CD14-positive monocyte (primary cell): ENCODE measurements at regions not wholly inside any gene's neighbourhood (a gene's known extent, or its start where the extent isn't known, plus 50 kb on each side); places are given as distances from the start of the nearest gene placed in this dataset.
A peak's percentile ranks its signal among the peaks of the same experiment; 100 is the strongest.

Experiments used
- DNase-seq, 3 donors: peaks; one replicate each; pipeline ENCODE4 v3.0.0-alpha.2; 2011 to 2022
- H2AFZ ChIP-seq: 2 replicates; pipeline ENCODE4 v1.6.0; 2012; ENCODE audit warnings: mild to moderate bottlenecking, low read depth, low read length, inconsistent platforms; ENCODE audit not compliant: insufficient read depth, poor library complexity, severe bottlenecking
- H3K27ac ChIP-seq, 2 donors: 1 replicate in 1 of 2; 2 replicates in 1 of 2; pipeline ENCODE4 v1.5.1; 2012 to 2013; ENCODE audit warnings: low read length in 2 of 2, control low read depth in 1 of 2, inconsistent platforms in 1 of 2, low read depth in 1 of 2, mild to moderate bottlenecking in 1 of 2
- H3K27me3 ChIP-seq, 2 donors: one replicate each; pipeline versions ENCODE4 v1.6.0 to v1.6.1; 2011 to 2013; ENCODE audit warnings: low read length in 2 of 2; ENCODE audit not compliant: control insufficient read depth in 2 of 2, insufficient read depth in 2 of 2
- H3K36me3 ChIP-seq, 2 donors: replicated peaks in 1 of 2; 1 replicate in 1 of 2; 2 replicates in 1 of 2; pipeline versions ENCODE4 v1.5.1 to v1.6.1; 2012 to 2013; ENCODE audit warnings: low read length in 2 of 2, control low read depth in 1 of 2, inconsistent platforms in 1 of 2, mild to moderate bottlenecking in 1 of 2; ENCODE audit not compliant: insufficient read depth in 2 of 2, control insufficient read depth in 1 of 2
- H3K4me1 ChIP-seq, 2 donors: 1 replicate in 1 of 2; 2 replicates in 1 of 2; pipeline versions ENCODE4 v1.5.1 to v1.6.1; 2012 to 2013; ENCODE audit warnings: low read length in 2 of 2, control low read depth in 1 of 2, inconsistent platforms in 1 of 2, mild to moderate bottlenecking in 1 of 2, moderate library complexity in 1 of 2; ENCODE audit not compliant: insufficient read depth in 2 of 2, control insufficient read depth in 1 of 2
- H3K4me2 ChIP-seq: replicated peaks from 2 replicates; pipeline ENCODE3; 2012; ENCODE audit warnings: low read length, moderate library complexity, mild to moderate bottlenecking; ENCODE audit not compliant: poor library complexity, severe bottlenecking; ENCODE audit errors: extremely low read depth
- H3K4me3 ChIP-seq, 3 experiments: fragments of 200-600 bp in 1 of 3; sonication (generic) in 1 of 3; replicated peaks in 1 of 3; 1 replicate in 2 of 3; 2 replicates in 1 of 3; pipeline ENCODE4 v1.5.1; 2011 to 2013; ENCODE audit warnings: low read length in 3 of 3, mild to moderate bottlenecking in 3 of 3, control low read depth in 2 of 3, low read depth in 2 of 3, inconsistent platforms in 1 of 3, moderate library complexity in 1 of 3
- H3K79me2 ChIP-seq: 2 replicates; pipeline ENCODE4 v1.6.0; 2012; ENCODE audit warnings: mild to moderate bottlenecking, control low read depth, inconsistent platforms, low read length, moderate library complexity; ENCODE audit not compliant: insufficient read depth
- H3K9ac ChIP-seq: 2 replicates; pipeline ENCODE4 v1.6.0; 2017; ENCODE audit warnings: low read length, mild to moderate bottlenecking; ENCODE audit not compliant: insufficient read depth, poor library complexity, severe bottlenecking
- H3K9me3 ChIP-seq, 2 donors: replicated peaks in 1 of 2; 1 replicate in 1 of 2; 2 replicates in 1 of 2; pipeline versions ENCODE4 v1.5.1 to v1.6.1; 2012 to 2013; ENCODE audit warnings: low read length in 2 of 2, control low read depth in 1 of 2; ENCODE audit not compliant: control insufficient read depth in 1 of 2, insufficient read depth in 1 of 2
- H4K20me1 ChIP-seq: 2 replicates; pipeline ENCODE4 v1.6.0; 2012; ENCODE audit warnings: mild to moderate bottlenecking, low read length, control low read depth, moderate library complexity; ENCODE audit not compliant: insufficient read depth
- H3K27ac Mint-ChIP-seq, 7 donors: one replicate each; pipeline ENCODE4 v1.8.0; 2020; ENCODE audit warnings: mild to moderate bottlenecking in 7 of 7, mixed read lengths in 7 of 7, moderate library complexity in 6 of 7, inconsistent platforms in 2 of 7
- H3K27me3 Mint-ChIP-seq, 3 donors: one replicate each; pipeline ENCODE4 v1.8.0; 2021 to 2022; ENCODE audit warnings: low read depth in 3 of 3, mild to moderate bottlenecking in 3 of 3, mixed read lengths in 3 of 3, moderate library complexity in 3 of 3, inconsistent platforms in 1 of 3
- H3K36me3 Mint-ChIP-seq, 2 donors: one replicate each; pipeline ENCODE4 v1.8.0; 2020; ENCODE audit warnings: mixed read lengths in 2 of 2, inconsistent platforms in 1 of 2, mild to moderate bottlenecking in 1 of 2
- H3K4me1 Mint-ChIP-seq: one replicate; pipeline ENCODE4 v1.8.0; 2020; ENCODE audit warnings: mild to moderate bottlenecking, mixed read lengths
- H3K4me3 Mint-ChIP-seq, 2 donors: one replicate each; pipeline ENCODE4 v1.8.0; 2020; ENCODE audit warnings: mild to moderate bottlenecking in 2 of 2, mixed read lengths in 2 of 2, moderate library complexity in 1 of 2
- H3K9me3 Mint-ChIP-seq, 7 donors: one replicate each; pipeline ENCODE4 v1.8.0; 2020 to 2022; ENCODE audit warnings: mixed read lengths in 7 of 7, mild to moderate bottlenecking in 6 of 7, moderate library complexity in 6 of 7, inconsistent platforms in 2 of 7
- CTCF ChIP-seq: fragments of 200-600 bp; IDR thresholded peaks from one replicate; pipeline ENCODE4 v1.8.0; 2022; ENCODE audit warnings: antibody characterized with exemption, mild to moderate bottlenecking
- WGBS: methylation state at CpG from one replicate; pipeline ENCODE4 v1.1.5; 2013; ENCODE audit warnings: missing lambda C conversion rate; ENCODE audit not compliant: insufficient coverage; 5-methylcytosine and 5-hydroxymethylcytosine counted together
- intact Hi-C, 2 donors: fragments of 100-400 bp; cut with micrococcal nuclease; formaldehyde crosslinking; loops; one replicate each; pipeline versions ENCODE4 v1.15.0 to v1.15.1; 2023

GRCh38 chr2:230660294-230661060, 52.2 kb upstream of the CAB39 start:
- H3K9me3 Mint-ChIP-seq: peaks cover 0 to 2% (median 0%) of the 10 kb centered on the region in 7 donors
- TF ChIP-seq CTCF: no peak
- Histone ChIP-seq H3K4me2 (peak overlapping the region; percentile 42), H2AFZ (peak overlapping the region; percentile 57), H3K79me2 (no peaks in the 10 kb centered on the region), H3K27me3 (no peaks in the 10 kb centered on the region), H3K36me3 (no peaks in the 10 kb centered on the region), H4K20me1 (no peaks in the 10 kb centered on the region), H3K27ac (peak overlapping the region; percentile 88 to 89), H3K9me3 (no peaks in the 10 kb centered on the region), H3K4me1 (peaks cover 85 to 91% of the 10 kb centered on the region in 2 donors), H3K4me3 (peak overlapping the region in 1 of 3 experiments; percentile 47), H3K9ac (peak overlapping the region; percentile 25)
- H3K27ac Mint-ChIP-seq: peak overlapping the region; percentile 86 to 96 (median 95)
- intact Hi-C loops: loop anchor here (10.0 kb wide), 2 partner anchors 134 to 246 kb away; partner anchors contain the start of gene SP100 (in 1 of the 2)
- H3K36me3 Mint-ChIP-seq: peaks cover 0 to 2% of the 10 kb centered on the region in 2 donors
- peak overlapping the region; percentile 12 to 63 for H3K4me3 Mint-ChIP-seq
- 19% methylated on average over 10 of the region's 15 CpGs for WGBS
- peaks cover 86% of the 10 kb centered on the region for H3K4me1 Mint-ChIP-seq
- DNase-seq: peak; percentile 78 to 88 (median 86)
- peaks cover 2 to 9% (median 7%) of the 10 kb centered on the region in 3 donors for H3K27me3 Mint-ChIP-seq

GRCh38 chr2:230661072-230661957, 51.3 kb upstream of the CAB39 start:
- 6% methylated on average over 3 of the region's 8 CpGs for WGBS
- peak overlapping the region in 1 of 3 experiments; percentile 7 for H3K4me3 ChIP-seq
- intact Hi-C loops: loop anchor here (10.0 kb wide), 2 partner anchors 133 to 247 kb away; partner anchors contain the start of gene SP100 (in 1 of the 2)

More at GRCh38 chr2:230661072-230661957, 51.3 kb upstream of the CAB39 start:
- no peaks in the 10 kb centered on the region for H3K27me3 ChIP-seq
- peaks cover 93 to 100% of the 10 kb centered on the region in 2 donors for H3K4me1 ChIP-seq
- H4K20me1 ChIP-seq: no peaks in the 10 kb centered on the region
- Mint-ChIP-seq H3K36me3 (peaks cover 0 to 2% of the 10 kb centered on the region in 2 donors), H3K4me1 (peaks cover 94% of the 10 kb centered on the region), H3K27me3 (peaks cover 2 to 8% (median 6%) of the 10 kb centered on the region in 3 donors), H3K27ac (peak overlapping the region; percentile 86 to 96 (median 95)), H3K9me3 (peaks cover 0 to 2% (median 0%) of the 10 kb centered on the region in 7 donors), H3K4me3 (peak overlapping the region in 1 of 2 donors; percentile 39)
- no peak for TF ChIP-seq CTCF
- H2AFZ ChIP-seq: no peak overlapping the region
- no peak overlapping the region for H3K9ac ChIP-seq
- H3K27ac ChIP-seq: peak overlapping the region; percentile 88 to 89
- H3K36me3 ChIP-seq: no peaks in the 10 kb centered on the region
- DNase-seq: peak; percentile 45 to 65 (median 64)
- no peaks in the 10 kb centered on the region for H3K79me2 ChIP-seq
- no peaks in the 10 kb centered on the region for H3K9me3 ChIP-seq
- H3K4me2 ChIP-seq: no peak overlapping the region
